ENCODE measurements at regions not wholly inside any gene's neighbourhood (a gene's known extent, or its start where the extent isn't known, plus 50 kb on each side); places are given as distances from the start of the nearest gene placed in this dataset.

GRCh38 chrX:46184749-46185148 is 360.5 kb downstream of the ZNF674 start:
- FAIRE-seq = no peak
- BruUV-seq (replicated peaks) = no TSS peak
- H4K20me1 ChIP-seq (replicated peaks; ENCODE audit: control insufficient read depth, extremely low read depth, insufficient read depth, low read length) = no peaks in the 10 kb centered on the region
- no peak for TF ChIP-seq GATA2 (IDR thresholded peaks at IDR 0.05; ENCODE audit: insufficient read depth, insufficient read length, low read depth, low read length)
- TF ChIP-seq POLR2A (IDR thresholded peaks at IDR 0.05; ENCODE audit: low read depth, low read length) = no peak
- TF ChIP-seq CTCF (IDR thresholded peaks at IDR 0.05; ENCODE audit: extremely low read depth in 1 of 2, insufficient read depth in 1 of 2, low read depth in 1 of 2, low read length in 2 of 2) = no peak
- no peak for TF ChIP-seq FOS (IDR thresholded peaks at IDR 0.05; ENCODE audit: borderline replicate concordance, insufficient read depth, low read length)
- no peak for TF ChIP-seq JUN (IDR thresholded peaks at IDR 0.05; ENCODE audit: borderline replicate concordance, insufficient read depth, insufficient read length, low read depth)
- no peak for TF ChIP-seq MAX (IDR thresholded peaks at IDR 0.05; ENCODE audit: insufficient read depth, insufficient read length)
- TF ChIP-seq EZH2 (IDR thresholded peaks at IDR 0.05; ENCODE audit: borderline replicate concordance, low read depth, low read length, severe bottlenecking) = no peak
- no peak for TF ChIP-seq MYC (IDR thresholded peaks at IDR 0.05; ENCODE audit: low read depth, low read length)
- TF ChIP-seq POLR2AphosphoS5 (IDR thresholded peaks at IDR 0.05; ENCODE audit: insufficient read depth, low read depth, low read length) = no peak
- H3K79me2 ChIP-seq (ENCODE audit: control insufficient read depth, insufficient read depth, low read length) = no peaks in the 10 kb centered on the region
- CTCF ChIA-PET = no interaction called here
- H3K36me3 ChIP-seq (ENCODE audit: control insufficient read depth in 2 of 2, extremely low read depth in 1 of 2, insufficient read depth in 2 of 2, low read length in 2 of 2) = no peaks in the 10 kb centered on the region
- intact Hi-C loops (cut with micrococcal nuclease) (no loop called here), dilution Hi-C loops (cut with MboI; ENCODE audit: extremely low pct_ligation_motif_present, low sequenced_read_pairs) (no loop called here)
- H3K9me1 ChIP-seq (replicated peaks; ENCODE audit: control insufficient read depth, extremely low read depth, insufficient read depth, low read length) = no peaks in the 10 kb centered on the region
- H3K27ac ChIP-seq (ENCODE audit: insufficient read depth, low read depth, low read length) = no peak overlapping the region
- POLR2A ChIA-PET = no interaction called here
- H3K9ac ChIP-seq (replicated peaks; ENCODE audit: extremely low read depth, insufficient read depth, low read length) = no peak overlapping the region
- no peak for DNase-seq (ENCODE audit: low read depth, low spot score)
- H3K4me2 ChIP-seq (ENCODE audit: insufficient read depth, low read length) = no peak overlapping the region
- H3K27me3 ChIP-seq (ENCODE audit: control insufficient read depth in 2 of 2, insufficient read depth in 2 of 2, low read length in 2 of 2) = no peaks in the 10 kb centered on the region
- H3K9me3 ChIP-seq (replicated peaks; ENCODE audit: control insufficient read depth, insufficient read depth, low read length) = no peaks in the 10 kb centered on the region
- no peak overlapping the region for H3K4me3 ChIP-seq (replicated peaks in 1 of 3; ENCODE audit: insufficient read depth in 1 of 3, low read depth in 1 of 3, low read length in 3 of 3)
- no peak overlapping the region for H2AFZ ChIP-seq (ENCODE audit: low read depth, low read length)
- no peaks in the 10 kb centered on the region for H3K4me1 ChIP-seq (ENCODE audit: control insufficient read depth, extremely low read depth, insufficient read depth, low read length)
